Peyer's patch (tissue), 4 donors: ENCODE measurements at regions not wholly inside any gene's neighbourhood (a gene's known extent, or its start where the extent isn't known, plus 50 kb on each side); places are given as distances from the start of the nearest gene placed in this dataset.

Experiments
- CTCF ChIP-seq, 6 experiments: fragments of 450-650 bp in 4 of 6; fragments of 200-600 bp in 2 of 6; sonication (generic) in 1 of 6; IDR thresholded peaks; one replicate each; pipeline ENCODE4 v1.5.1; 2017 to 2019; ENCODE audit warnings: antibody characterized with exemption in 6 of 6, mild to moderate bottlenecking in 3 of 6, moderate library complexity in 1 of 6
- POLR2A ChIP-seq, 2 donors: fragments of 450-650 bp; IDR thresholded peaks; one replicate each; pipeline ENCODE4 v1.5.1; 2017; ENCODE audit warnings: antibody characterized with exemption in 2 of 2, mild to moderate bottlenecking in 2 of 2, moderate library complexity in 2 of 2

DNA sequence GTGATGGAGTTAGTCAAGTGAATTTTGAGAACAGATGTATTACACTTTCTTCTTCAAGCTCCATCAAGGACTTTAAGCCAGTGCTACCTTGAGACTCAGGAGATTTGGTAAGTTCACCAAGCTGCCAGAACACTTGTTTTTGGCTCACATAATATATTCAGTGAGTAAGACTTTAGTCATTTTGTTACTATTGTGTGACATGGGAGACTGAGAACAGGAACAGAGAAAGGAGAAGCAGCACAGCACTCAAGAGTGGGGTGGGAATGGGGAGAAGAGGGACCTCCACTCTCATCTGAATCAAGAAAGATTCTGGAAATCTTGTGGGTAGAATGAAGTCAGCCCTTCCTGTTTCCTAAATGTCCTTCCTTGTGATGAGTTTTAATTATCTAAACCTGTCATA lies 87.3 kb upstream of the TET2 start:
- TF ChIP-seq CTCF (IDR thresholded peaks at IDR 0.05), result no peak
- no peak for TF ChIP-seq POLR2A (IDR thresholded peaks at IDR 0.05)
